HG02759 (cell line): ENCODE measurements at regions not wholly inside any gene's neighbourhood (a gene's known extent, or its start where the extent isn't known, plus 50 kb on each side); places are given as distances from the start of the nearest gene placed in this dataset.
"Not testable (repeated sequence)": the region's sequence is repeated elsewhere in the genome, so short reads cannot be mapped to it uniquely, and the experiment has no call there.

ENCODE experiments used
- ATAC-seq: cut with Tn5 transposase; IDR thresholded peaks from one replicate; pipeline ENCODE4 v1.9.1; 2021; ENCODE audit warnings: mild to moderate bottlenecking, moderate library complexity; ENCODE audit not compliant: unreplicated experiment

DNA sequence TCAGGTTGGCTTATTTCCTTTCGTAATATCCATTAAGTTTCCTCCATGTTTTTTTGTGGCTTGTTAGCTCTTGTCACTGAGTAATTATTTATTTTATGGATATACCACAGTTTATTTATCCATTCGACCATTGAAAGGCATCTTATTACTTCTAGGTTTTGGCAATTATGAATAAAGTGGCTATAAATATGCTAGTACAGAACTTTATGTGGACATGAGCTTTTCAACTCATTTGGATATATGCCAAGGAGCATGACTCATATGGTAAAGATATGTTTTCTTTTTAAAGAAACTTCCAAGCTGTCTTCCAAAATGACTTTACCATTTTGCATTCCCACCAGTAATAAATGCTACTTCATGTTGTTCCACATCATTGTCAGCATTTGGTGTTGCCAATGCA lies 803.6 kb downstream of the GLUD2 start:
- no peak for ATAC-seq

DNA sequence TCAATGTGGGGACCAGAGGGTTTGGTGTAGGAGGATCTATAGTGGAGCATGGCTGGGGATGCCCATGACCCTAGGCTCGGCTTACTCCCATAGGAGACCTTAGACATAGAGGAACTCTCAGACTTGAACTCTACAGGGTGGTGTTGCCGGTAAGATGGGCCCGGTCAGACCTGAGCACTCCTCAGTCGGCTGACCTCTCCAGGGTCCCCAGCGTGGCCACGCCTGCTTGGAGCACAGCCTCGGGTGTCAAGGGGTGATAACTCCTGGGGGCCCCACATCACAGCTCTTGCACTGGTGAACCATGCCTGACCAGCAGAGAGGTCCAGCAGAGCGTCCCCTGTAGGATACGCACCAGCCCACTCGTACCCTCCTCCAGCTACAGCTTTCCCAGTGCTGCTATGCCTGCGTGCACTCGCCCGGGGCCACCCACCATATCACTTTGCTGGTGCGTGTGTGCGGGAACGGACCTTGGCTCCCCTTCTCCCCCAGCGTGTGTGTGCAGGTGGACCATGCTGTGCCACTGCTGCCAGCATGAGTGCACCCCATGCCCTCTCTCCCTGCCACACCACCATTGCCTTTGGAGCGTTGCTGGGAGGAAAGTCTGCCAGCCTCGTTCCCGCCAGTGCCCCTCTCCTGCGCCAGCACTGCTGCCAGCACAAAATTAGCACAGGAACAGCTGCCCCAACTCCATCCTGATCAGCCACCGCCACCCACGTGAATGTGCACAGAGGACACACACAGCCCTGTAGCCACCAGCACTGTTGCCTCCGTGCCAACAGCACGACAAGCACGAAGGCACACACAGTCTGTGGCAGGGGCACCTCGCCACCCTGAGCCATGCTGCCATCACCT lies 806.6 kb downstream of the GLUD2 start:
- no peak for ATAC-seq

DNA sequence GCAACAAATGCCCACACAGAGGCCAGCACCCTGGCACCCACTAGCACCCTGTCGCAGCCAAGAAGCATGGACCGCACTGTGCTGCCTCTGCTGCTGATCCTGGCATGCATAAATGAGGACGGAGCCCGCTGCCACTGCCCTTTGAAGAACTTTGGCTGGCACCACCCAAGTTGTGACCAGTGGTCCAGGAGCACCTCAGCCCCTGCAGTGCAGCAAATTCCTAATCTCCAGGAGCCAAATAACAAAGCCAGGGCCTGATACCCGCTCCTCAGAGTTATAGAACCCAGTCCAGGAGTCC lies 807.2 kb downstream of the GLUD2 start:
- no peak for ATAC-seq

GRCh38 chrX:121858867-121859647 lies 811.6 kb downstream of the GLUD2 start:
- ATAC-seq, result no peak

- no peak for ATAC-seq
These were observed 816.6 kb downstream of the GLUD2 start for GRCh38 chrX:121863976-121864375.

- ATAC-seq, result no peak
These were observed 817.2 kb downstream of the GLUD2 start for GRCh38 chrX:121864561-121864960.

DNA sequence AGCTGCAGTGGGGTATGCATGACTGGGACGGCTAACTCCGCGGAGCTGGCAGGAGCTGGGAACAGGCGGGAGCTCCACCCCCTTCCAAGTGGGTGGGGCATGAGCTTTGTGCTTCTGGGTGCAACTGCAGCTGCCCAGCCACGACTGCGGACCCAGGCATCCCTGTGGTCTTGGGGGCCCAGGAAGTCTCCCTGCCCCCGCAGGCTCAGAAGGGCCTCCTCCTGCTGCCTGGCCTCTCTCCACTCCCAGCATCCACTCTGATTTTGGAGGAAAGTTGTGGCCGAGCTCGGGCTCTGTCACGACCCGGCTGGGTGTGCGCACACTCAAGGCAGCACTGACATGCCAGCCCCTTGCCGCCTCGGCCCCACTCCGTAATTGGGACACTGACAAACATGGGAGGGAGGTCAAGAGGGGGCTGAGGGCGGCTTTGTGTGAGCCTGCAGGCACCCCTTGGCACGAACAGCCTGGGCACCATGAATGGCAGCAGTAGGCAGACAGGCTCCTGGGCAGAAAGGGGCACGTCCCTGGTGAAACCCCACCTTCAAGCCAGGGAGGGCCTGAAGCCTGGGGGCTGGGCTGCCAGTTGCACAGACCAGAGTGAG lies 822.6 kb downstream of the GLUD2 start:
- ATAC-seq, result no peak

DNA sequence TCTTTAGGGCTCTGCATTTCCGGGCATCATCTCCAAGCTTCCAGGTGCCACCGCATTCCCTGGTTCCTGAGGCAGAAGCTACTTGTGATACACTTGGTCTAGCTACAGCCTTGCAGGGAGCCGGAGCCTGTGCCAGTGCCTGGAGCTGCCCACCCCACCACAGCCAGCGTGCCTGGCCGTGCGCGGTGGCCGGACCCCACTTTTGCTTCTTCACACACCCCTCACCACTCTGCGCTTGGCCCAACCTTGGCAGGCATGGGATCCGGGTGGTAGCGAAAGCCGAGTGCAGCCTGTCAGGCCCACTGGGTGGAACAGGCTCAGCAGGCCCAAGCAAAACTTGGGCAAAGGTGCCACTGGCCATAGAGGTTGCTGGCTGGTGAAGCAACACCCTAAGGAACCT lies 823.7 kb downstream of the GLUD2 start:
- ATAC-seq, result no peak

GRCh38 chrX:121876305-121876704 lies 828.9 kb downstream of the GLUD2 start:
- no peak for ATAC-seq

- ATAC-seq, result not testable (repeated sequence)
These were observed 829.9 kb downstream of the GLUD2 start for GRCh38 chrX:121877337-121877736.

- no peak for ATAC-seq
These were observed 839.1 kb downstream of the GLUD2 start for GRCh38 chrX:121886557-121886956.

- ATAC-seq, result no peak
These were observed 847.3 kb downstream of the GLUD2 start for GRCh38 chrX:121894756-121895155.

GRCh38 chrX:121902463-121902862 lies 855.1 kb downstream of the GLUD2 start:
- ATAC-seq, result no peak

- ATAC-seq, result no peak
These were observed 856.6 kb downstream of the GLUD2 start for GRCh38 chrX:121903961-121904360.

DNA sequence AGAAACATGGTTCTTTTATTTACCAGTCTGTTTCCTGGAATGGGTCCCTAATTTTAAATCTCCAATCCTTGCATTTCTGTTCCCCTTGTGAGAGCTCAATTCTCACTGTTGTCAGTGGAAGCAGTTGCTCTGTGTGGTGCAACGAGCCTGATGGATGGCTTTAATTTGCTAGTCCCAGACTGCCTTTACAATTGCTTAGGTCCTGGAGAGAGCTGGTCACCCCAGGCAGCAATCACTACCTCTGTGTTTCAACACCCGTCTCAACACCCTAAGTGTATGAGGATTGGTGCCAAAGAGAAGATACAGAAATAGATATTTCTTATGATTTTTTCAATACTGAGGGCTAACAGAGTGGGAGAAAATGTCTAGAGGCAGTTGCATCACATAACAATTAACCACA lies 873.8 kb downstream of the GLUD2 start:
- no peak for ATAC-seq

DNA sequence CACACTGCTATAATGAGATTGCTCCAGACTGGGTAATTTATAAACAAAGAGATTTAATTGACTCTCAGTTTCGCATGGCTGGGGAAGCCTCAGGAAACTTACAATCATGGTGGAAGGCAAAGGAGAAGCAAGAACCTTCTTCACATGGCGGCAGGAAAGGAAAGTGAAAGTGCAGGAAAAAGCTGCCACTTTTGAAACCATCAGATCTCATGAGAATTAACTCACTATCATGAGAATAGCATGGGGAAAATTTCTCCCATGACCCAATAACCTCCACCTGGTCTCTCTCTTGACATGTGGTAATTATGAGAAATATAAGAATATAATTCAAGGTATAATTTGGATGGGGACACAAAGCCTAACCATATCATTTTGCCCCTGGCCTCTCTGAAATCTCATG lies 884.2 kb downstream of the GLUD2 start:
- no peak for ATAC-seq

GRCh38 chrX:121932688-121933087 lies 885.3 kb downstream of the GLUD2 start:
- ATAC-seq, result no peak

GRCh38 chrX:121949041-121949760 lies 901.8 kb downstream of the GLUD2 start:
- no peak for ATAC-seq

- ATAC-seq, result no peak
These were observed 911.5 kb downstream of the GLUD2 start for GRCh38 chrX:121958886-121959285.

- no peak for ATAC-seq
These were observed 928.3 kb downstream of the GLUD2 start for GRCh38 chrX:121975671-121976070.

DNA sequence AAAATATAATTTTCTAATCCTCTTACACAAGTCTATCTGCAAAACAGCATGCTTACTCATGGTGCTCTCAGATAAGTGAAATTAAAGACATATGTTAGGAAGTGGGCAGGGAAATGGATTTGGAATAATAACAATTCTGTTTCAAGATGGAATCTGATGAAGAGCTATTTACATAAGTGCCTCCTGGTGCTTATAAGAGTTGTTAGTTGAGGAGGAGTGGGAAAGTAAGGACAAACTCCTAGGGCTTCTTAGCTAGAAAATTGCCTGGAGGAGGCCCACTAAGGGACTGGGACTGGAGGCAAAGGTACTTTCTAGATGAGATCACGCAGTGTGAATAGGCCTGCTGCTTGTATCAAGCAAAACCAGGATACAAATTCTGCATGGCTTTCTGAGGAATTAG lies 939.8 kb downstream of the GLUD2 start:
- ATAC-seq, result no peak
